ENCODE measurements at regions not wholly inside any gene's neighbourhood (a gene's known extent, or its start where the extent isn't known, plus 50 kb on each side); places are given as distances from the start of the nearest gene placed in this dataset.

DNA sequence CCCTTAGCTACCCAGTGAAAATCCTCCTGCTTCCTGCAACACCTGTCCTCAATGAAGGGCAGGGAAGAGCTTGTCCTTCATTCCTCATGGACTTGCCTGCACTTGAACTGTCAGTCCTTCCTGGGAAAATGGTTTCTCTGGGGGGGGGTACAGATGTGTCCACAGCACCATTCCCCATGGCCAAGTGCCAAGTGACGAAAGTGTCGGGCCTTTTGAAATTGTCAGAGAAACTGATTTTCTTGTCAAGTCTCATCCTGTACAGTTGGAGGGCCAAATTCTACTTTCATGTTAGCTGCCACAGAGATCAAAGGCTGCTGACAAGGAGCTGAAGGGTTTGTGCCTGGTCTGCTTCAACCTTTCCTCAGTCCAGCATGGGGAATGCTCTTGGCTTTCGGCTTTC is 179.5 kb upstream of the PARP11 start:
- TF ChIP-seq, protein P1, sequence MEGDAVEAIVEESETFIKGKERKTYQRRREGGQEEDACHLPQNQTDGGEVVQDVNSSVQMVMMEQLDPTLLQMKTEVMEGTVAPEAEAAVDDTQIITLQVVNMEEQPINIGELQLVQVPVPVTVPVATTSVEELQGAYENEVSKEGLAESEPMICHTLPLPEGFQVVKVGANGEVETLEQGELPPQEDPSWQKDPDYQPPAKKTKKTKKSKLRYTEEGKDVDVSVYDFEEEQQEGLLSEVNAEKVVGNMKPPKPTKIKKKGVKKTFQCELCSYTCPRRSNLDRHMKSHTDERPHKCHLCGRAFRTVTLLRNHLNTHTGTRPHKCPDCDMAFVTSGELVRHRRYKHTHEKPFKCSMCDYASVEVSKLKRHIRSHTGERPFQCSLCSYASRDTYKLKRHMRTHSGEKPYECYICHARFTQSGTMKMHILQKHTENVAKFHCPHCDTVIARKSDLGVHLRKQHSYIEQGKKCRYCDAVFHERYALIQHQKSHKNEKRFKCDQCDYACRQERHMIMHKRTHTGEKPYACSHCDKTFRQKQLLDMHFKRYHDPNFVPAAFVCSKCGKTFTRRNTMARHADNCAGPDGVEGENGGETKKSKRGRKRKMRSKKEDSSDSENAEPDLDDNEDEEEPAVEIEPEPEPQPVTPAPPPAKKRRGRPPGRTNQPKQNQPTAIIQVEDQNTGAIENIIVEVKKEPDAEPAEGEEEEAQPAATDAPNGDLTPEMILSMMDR (conservative IDR thresholded peaks at IDR 0.05; ENCODE audit: low read length): no peak
- no peak for TF ChIP-seq EZH2phosphoT487 (IDR thresholded peaks at IDR 0.05; ENCODE audit: borderline replicate concordance, low read depth, low read length)
